ENCODE measurements at regions not wholly inside any gene's neighbourhood (a gene's known extent, or its start where the extent isn't known, plus 50 kb on each side); places are given as distances from the start of the nearest gene placed in this dataset.

DNA sequence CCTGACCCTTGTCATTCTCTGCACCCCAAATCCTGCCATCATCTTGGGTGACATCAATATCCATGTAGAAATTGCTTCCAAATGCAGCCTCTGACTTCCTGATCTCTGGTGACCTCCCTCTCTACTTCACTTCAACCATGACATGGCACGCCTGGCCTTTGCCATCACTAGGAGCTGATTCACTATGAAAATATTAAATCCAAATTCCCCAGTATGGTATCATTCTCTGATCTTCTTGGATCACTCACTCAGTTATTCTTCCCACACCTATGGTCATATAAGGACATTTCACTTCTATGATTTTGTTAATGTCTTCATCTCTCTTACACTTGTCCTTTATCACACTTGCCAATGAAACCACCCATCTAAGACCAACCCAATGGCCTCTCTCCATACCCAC is 73.7 kb upstream of the ODAD2 start:
- TF ChIP-seq, protein P1, sequence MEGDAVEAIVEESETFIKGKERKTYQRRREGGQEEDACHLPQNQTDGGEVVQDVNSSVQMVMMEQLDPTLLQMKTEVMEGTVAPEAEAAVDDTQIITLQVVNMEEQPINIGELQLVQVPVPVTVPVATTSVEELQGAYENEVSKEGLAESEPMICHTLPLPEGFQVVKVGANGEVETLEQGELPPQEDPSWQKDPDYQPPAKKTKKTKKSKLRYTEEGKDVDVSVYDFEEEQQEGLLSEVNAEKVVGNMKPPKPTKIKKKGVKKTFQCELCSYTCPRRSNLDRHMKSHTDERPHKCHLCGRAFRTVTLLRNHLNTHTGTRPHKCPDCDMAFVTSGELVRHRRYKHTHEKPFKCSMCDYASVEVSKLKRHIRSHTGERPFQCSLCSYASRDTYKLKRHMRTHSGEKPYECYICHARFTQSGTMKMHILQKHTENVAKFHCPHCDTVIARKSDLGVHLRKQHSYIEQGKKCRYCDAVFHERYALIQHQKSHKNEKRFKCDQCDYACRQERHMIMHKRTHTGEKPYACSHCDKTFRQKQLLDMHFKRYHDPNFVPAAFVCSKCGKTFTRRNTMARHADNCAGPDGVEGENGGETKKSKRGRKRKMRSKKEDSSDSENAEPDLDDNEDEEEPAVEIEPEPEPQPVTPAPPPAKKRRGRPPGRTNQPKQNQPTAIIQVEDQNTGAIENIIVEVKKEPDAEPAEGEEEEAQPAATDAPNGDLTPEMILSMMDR (IDR thresholded peaks at IDR 0.05), result no peak
- TF ChIP-seq POLR2A (IDR thresholded peaks at IDR 0.05), result no peak

Measured in heart left ventricle (tissue), 13 donors.